Activated CD4-positive, alpha-beta T cell treated with anti-CD3 and anti-CD28 coated beads, Interleukin-2, amount 50 U/mL, for 24 hours (primary cell): ENCODE measurements at regions not wholly inside any gene's neighbourhood (a gene's known extent, or its start where the extent isn't known, plus 50 kb on each side); places are given as distances from the start of the nearest gene placed in this dataset.

ENCODE experiments used
- DNase-seq, 2 donors: peaks; one replicate each; pipeline ENCODE4 v3.0.0-alpha.2; 2020; ENCODE audit warnings: low read depth in 1 of 2, low spot score in 1 of 2

DNA sequence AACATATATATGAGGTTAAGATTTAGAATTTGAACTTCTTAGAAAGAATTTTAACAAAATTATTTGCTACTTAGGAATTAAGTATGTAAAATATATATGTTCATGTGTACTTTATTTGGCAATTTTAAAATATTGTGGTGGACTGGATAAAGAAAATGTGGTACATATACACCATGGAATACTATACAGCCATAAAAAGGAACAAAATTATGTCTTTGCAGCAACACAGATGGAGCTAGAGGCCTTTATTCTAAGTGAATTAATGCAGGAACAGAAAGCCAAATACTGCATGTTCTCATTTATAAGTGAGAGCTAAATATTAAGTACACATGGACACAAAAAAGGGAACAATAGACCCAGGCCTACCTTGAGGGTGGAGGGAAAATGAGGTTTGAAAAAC is 72.2 kb upstream of the FMN2 start:
- no peak for DNase-seq

DNA sequence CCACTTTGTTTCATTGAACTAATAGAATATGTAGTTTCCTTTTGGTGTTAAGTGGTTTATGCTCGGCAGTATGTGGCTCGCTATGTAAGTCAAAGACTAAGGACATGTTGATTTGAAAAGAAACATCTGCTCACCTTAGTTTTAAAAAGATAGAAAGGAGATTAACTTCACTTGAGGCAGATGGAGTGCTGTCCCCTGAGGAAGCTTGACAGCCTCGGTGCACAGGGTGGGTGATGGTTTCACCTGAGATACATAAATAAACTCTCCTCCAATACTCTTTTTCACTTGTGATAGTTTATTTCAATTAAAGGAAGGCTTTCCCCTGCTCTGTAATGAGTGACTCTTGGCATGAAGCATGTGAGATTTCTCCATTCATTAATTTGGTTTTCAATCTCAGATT is 70.8 kb upstream of the FMN2 start:
- no peak for DNase-seq

DNA sequence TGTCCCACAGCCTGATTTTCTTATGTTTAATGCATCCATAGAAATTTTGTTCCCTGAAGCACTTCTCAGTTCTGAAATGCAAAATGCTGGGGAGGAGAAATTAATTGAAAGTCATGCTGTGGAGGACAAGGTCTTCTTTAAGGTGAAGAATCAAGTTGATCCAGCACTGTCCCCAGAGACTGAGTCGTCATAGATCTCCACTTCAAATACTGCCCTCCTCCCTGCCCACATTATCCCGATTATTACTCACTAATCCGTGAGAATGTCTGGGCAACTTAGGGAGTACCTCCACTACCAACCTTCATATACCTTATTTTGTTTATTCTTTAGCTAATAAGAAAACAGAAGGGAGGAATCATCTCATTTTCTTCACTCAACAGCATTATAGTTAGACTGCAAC is 70.0 kb upstream of the FMN2 start:
- DNase-seq: no peak

DNA sequence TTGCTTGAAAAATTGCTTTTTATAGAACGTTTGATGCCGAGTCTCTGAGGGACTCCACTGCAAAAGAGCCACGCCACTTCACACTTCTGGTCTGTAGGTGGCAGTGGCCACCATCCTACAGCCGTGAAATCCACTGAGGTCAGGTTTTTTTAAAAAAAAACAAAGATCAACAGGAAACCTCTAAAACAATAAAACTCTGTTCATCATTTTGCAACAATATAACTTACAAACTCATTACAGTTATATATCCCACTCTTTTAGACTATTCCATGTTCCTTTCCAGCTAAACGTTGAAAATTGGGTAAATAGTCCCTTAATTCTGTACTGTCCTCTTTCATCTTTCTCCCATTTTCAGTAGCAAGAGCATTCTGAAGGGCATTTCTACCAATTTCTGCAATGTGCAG is 64.6 kb upstream of the FMN2 start:
- no peak for DNase-seq

DNA sequence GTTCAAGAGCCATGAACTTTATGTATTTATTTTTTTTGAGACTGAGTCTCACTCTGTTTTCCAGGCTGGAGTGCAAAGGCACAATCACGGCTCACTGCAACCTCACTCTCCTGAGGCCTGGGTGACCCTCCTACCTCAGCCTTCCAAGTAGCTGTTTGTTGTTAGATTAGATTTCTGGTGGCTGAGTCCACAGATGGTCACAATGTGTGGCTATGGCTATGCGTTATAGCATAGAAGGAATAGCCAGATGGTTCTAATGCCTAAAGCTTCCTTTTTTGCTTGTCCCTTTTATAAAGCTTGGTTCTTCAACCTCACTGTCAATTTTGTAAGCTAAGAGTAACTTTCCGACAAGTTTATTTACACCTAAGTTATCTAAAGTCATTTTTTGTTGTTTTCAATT is 62.3 kb upstream of the FMN2 start:
- no peak for DNase-seq

DNA sequence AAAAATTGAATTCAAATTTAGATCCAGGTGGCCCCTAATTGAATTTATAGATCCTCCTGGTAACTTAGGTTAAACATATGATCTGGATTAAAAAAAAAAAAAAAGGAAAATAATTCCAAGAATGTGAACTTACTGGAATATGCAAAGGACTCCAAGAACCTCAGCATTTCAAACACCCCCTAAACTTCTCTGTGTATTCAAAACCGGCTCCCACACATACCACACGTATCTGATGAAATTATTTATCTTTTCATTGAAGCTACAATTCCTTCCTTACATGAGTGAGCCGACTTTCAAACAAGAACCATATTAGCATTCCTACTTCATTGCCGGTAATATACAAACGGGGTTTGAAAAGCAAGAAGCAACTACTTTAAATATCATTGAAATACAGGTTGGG is 61.4 kb upstream of the FMN2 start:
- DNase-seq: no peak

DNA sequence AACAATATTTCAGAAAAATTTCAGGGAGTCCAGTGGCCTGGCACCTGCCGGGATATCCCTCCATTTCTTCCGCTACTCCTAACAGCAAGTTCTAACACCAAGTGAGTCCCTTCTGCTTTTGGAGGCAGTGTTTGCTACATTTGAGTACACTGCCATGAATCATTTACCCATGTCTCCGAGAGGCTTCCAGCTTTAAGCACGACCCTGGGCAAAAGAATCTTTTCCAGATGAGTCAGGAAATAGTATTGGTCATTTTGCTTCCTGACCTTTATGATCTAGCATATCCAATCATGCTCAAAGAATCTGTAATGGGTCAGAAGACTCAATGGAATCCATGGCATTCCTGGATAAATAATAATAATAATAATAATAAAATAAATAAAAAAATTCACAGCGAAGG is 60.7 kb upstream of the FMN2 start:
- DNase-seq: no peak

DNA sequence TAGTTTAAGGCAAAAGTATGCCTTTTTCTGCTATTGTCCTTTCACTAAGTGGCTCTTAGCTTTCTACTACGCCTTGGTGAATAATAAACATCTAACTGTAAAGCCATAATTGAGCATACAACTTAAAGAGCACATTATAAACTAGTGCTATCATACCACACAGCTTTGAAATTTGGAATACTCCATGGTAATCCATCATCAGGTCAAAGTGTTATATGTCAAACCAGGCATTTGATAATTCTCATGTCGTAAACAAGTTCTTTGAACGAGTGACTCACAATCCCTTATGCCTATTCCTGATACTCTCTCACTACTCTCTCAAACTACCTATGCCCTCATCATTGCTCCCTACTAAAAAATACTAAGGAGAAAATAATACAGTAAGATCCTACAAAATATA is 60.3 kb upstream of the FMN2 start:
- DNase-seq: no peak

DNA sequence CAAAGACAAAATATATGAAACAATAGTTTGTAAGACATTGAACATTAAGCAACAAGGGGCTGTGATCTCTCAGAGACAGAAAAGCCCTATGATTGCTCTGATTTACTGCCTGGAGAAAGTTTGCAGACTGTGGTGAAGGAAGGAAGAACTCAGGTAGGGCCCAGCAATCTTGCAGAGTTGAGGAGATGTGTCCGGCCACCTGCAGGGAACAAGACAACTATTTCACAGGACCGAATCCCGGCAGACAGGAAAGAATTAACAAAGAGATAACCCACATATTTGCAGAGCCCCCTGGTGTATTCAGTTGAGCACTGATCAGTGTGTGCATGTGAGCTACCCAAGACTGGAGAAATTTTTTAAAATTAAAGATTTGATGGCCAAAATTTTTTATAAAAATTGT is 58.3 kb upstream of the FMN2 start:
- DNase-seq: no peak

DNA sequence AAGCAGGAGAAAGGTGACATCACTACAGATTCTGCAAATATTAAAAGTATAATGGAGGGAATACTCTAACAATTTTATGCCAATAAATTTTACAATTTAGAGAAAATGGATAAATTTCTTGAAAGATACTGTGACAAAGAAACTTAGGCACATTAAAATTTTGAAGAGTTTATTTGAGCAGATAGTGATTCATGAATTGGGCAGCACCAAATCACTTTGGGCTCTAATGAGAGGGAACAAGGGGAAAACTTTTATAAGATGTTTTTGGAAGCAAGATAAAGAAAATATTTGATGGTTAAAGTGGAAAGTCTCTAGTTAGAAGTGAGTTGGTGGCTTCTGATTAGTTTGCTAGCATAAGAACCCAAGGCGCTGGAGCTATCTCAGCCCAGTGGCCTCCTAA is 55.2 kb upstream of the FMN2 start:
- no peak for DNase-seq
